ENCODE measurements at regions not wholly inside any gene's neighbourhood (a gene's known extent, or its start where the extent isn't known, plus 50 kb on each side); places are given as distances from the start of the nearest gene placed in this dataset.

- Histone ChIP-seq H3K4me1 (ENCODE audit: control insufficient read depth in 1 of 2, insufficient read depth in 2 of 2, low read length in 2 of 2) (peaks cover 3 to 4% of the 10 kb centered on the region in 2 donors), H3K36me3 (replicated peaks in 1 of 2; ENCODE audit: control insufficient read depth in 1 of 2, insufficient read depth in 2 of 2, low read length in 2 of 2) (no peaks in the 10 kb centered on the region), H3K4me2 (replicated peaks; ENCODE audit: extremely low read depth, low read length, poor library complexity, severe bottlenecking) (no peak overlapping the region), H3K27ac (ENCODE audit: low read depth in 1 of 2, low read length in 2 of 2) (no peak overlapping the region), H3K9ac (ENCODE audit: insufficient read depth, low read length, poor library complexity, severe bottlenecking) (no peak overlapping the region), H2AFZ (ENCODE audit: insufficient read depth, low read depth, low read length, poor library complexity, severe bottlenecking) (no peak overlapping the region), H4K20me1 (ENCODE audit: insufficient read depth, low read length) (no peaks in the 10 kb centered on the region), H3K27me3 (ENCODE audit: control insufficient read depth in 2 of 2, insufficient read depth in 2 of 2, low read length in 2 of 2) (peaks cover 10 to 37% of the 10 kb centered on the region in 2 donors), H3K79me2 (ENCODE audit: insufficient read depth, low read length) (no peaks in the 10 kb centered on the region), H3K4me3 (replicated peaks in 1 of 3; ENCODE audit: low read depth in 2 of 3, low read length in 3 of 3) (no peak overlapping the region), H3K9me3 (replicated peaks in 1 of 2; ENCODE audit: control insufficient read depth in 1 of 2, insufficient read depth in 1 of 2, low read length in 2 of 2) (peaks cover 0 to 9% of the 10 kb centered on the region in 2 donors)
- no peak overlapping the region for H3K4me3 Mint-ChIP-seq
- DNase-seq: no peak
- peaks cover 9% of the 10 kb centered on the region for H3K4me1 Mint-ChIP-seq
- WGBS (ENCODE audit: insufficient coverage): 95% methylated on average over 4 of the region's 16 CpGs
- no peak for TF ChIP-seq CTCF (IDR thresholded peaks at IDR 0.05)
- intact Hi-C loops (cut with micrococcal nuclease): loop anchor here (5.0 to 10.0 kb wide), 3 partner anchors 176 to 299 kb away; no protein-coding TSS in a partner anchor
- no peak overlapping the region for H3K27ac Mint-ChIP-seq
- peaks cover 0 to 6% (median 1%) of the 10 kb centered on the region in 7 donors for H3K9me3 Mint-ChIP-seq
- H3K36me3 Mint-ChIP-seq: no peaks in the 10 kb centered on the region
- H3K27me3 Mint-ChIP-seq (ENCODE audit: low read depth in 3 of 3): peaks cover 36 to 60% (median 41%) of the 10 kb centered on the region in 3 donors
Measured at GRCh38 chr5:1641041-1641440, 117.3 kb upstream of the LPCAT1 start.

- Histone ChIP-seq H3K27me3 (ENCODE audit: control insufficient read depth in 2 of 2, insufficient read depth in 2 of 2, low read length in 2 of 2) (peaks cover 10 to 37% of the 10 kb centered on the region in 2 donors), H3K9ac (ENCODE audit: insufficient read depth, low read length, poor library complexity, severe bottlenecking) (no peak overlapping the region), H3K4me1 (ENCODE audit: control insufficient read depth in 1 of 2, insufficient read depth in 2 of 2, low read length in 2 of 2) (peaks cover 3 to 4% of the 10 kb centered on the region in 2 donors), H3K27ac (ENCODE audit: low read depth in 1 of 2, low read length in 2 of 2) (no peak overlapping the region), H2AFZ (ENCODE audit: insufficient read depth, low read depth, low read length, poor library complexity, severe bottlenecking) (no peak overlapping the region), H3K9me3 (replicated peaks in 1 of 2; ENCODE audit: control insufficient read depth in 1 of 2, insufficient read depth in 1 of 2, low read length in 2 of 2) (peaks cover 0 to 9% of the 10 kb centered on the region in 2 donors), H4K20me1 (ENCODE audit: insufficient read depth, low read length) (no peaks in the 10 kb centered on the region), H3K36me3 (replicated peaks in 1 of 2; ENCODE audit: control insufficient read depth in 1 of 2, insufficient read depth in 2 of 2, low read length in 2 of 2) (no peaks in the 10 kb centered on the region), H3K4me3 (replicated peaks in 1 of 3; ENCODE audit: low read depth in 2 of 3, low read length in 3 of 3) (no peak overlapping the region), H3K79me2 (ENCODE audit: insufficient read depth, low read length) (no peaks in the 10 kb centered on the region), H3K4me2 (replicated peaks; ENCODE audit: extremely low read depth, low read length, poor library complexity, severe bottlenecking) (no peak overlapping the region)
- Mint-ChIP-seq H3K27me3 (ENCODE audit: low read depth in 3 of 3) (peaks cover 35 to 60% (median 40%) of the 10 kb centered on the region in 3 donors), H3K9me3 (peaks cover 0 to 6% (median 1%) of the 10 kb centered on the region in 7 donors), H3K36me3 (no peaks in the 10 kb centered on the region), H3K4me1 (peaks cover 9% of the 10 kb centered on the region), H3K4me3 (no peak overlapping the region), H3K27ac (peak overlapping the region in 1 of 7 donors; percentile 3)
- intact Hi-C loops (cut with micrococcal nuclease): loop anchor here (5.0 to 10.0 kb wide), 3 partner anchors 176 to 298 kb away; no protein-coding TSS in a partner anchor
- TF ChIP-seq CTCF (IDR thresholded peaks at IDR 0.05): no peak
- WGBS (ENCODE audit: insufficient coverage): 81% methylated on average over 14 of the region's 17 CpGs
- DNase-seq: no peak
Measured at GRCh38 chr5:1640421-1640881, 116.7 kb upstream of the LPCAT1 start.

Data from CD14-positive monocyte (primary cell).